ENCODE measurements at regions not wholly inside any gene's neighbourhood (a gene's known extent, or its start where the extent isn't known, plus 50 kb on each side); places are given as distances from the start of the nearest gene placed in this dataset.

- TF ChIP-seq EP300 (IDR thresholded peaks at IDR 0.05) (no peak), POLR2A (IDR thresholded peaks at IDR 0.05) (no peak), CTCF (IDR thresholded peaks at IDR 0.05) (no peak), POLR2AphosphoS5 (IDR thresholded peaks at IDR 0.05) (no peak)
- DNase-seq: no peak
- H3K4me3 ChIP-seq: no peak overlapping the region
- H3K9me3 ChIP-seq: peaks cover 0 to 9% (median 6%) of the 10 kb centered on the region in 4 donors
- H3K27ac ChIP-seq: no peak overlapping the region
- no peaks in the 10 kb centered on the region for H3K36me3 ChIP-seq
- H3K27me3 ChIP-seq: no peaks in the 10 kb centered on the region
- H3K4me1 ChIP-seq: no peaks in the 10 kb centered on the region
- 94 to 97% (median 96%) methylated on average over 17 of the region's 17 CpGs for WGBS, 5 donors
- intact Hi-C loops (cut with DNase I; ENCODE audit: low total_unique reads): no loop called here
These were observed 213.4 kb upstream of the UBE2E2 start for GRCh38 chr3:22989716-22990115.

- H3K27ac ChIP-seq: no peak overlapping the region
- H3K4me3 ChIP-seq: no peak overlapping the region
- intact Hi-C loops (cut with DNase I; ENCODE audit: low total_unique reads): no loop called here
- no peaks in the 10 kb centered on the region for H3K27me3 ChIP-seq
- H3K9me3 ChIP-seq: peaks cover 0 to 6% (median 2%) of the 10 kb centered on the region in 4 donors
- WGBS, 5 donors: 85 to 97% (median 96%) methylated on average over 27 to 44 of the region's 44 CpGs
- no peaks in the 10 kb centered on the region for H3K36me3 ChIP-seq
- no peak for TF ChIP-seq CTCF (IDR thresholded peaks at IDR 0.05)
- no peak for TF ChIP-seq POLR2AphosphoS5 (IDR thresholded peaks at IDR 0.05)
- TF ChIP-seq POLR2A (IDR thresholded peaks at IDR 0.05): no peak
- TF ChIP-seq EP300 (IDR thresholded peaks at IDR 0.05): no peak
- DNase-seq: no peak
- H3K4me1 ChIP-seq: no peaks in the 10 kb centered on the region
These were observed 212.6 kb upstream of the UBE2E2 start for GRCh38 chr3:22990291-22991200.

GRCh38 chr3:22994781-22995180 lies 208.3 kb upstream of the UBE2E2 start:
- intact Hi-C loops (cut with DNase I; ENCODE audit: low total_unique reads): no loop called here
- Histone ChIP-seq H3K4me3 (no peak overlapping the region), H3K4me1 (no peaks in the 10 kb centered on the region), H3K27ac (no peak overlapping the region), H3K27me3 (no peaks in the 10 kb centered on the region), H3K36me3 (no peaks in the 10 kb centered on the region), H3K9me3 (no peaks in the 10 kb centered on the region)
- DNase-seq: no peak
- TF ChIP-seq EP300 (IDR thresholded peaks at IDR 0.05) (no peak), POLR2A (IDR thresholded peaks at IDR 0.05) (no peak), POLR2AphosphoS5 (IDR thresholded peaks at IDR 0.05) (no peak), CTCF (IDR thresholded peaks at IDR 0.05) (no peak)
- 71 to 79% (median 78%) methylated on average over 2 of the region's 2 CpGs for WGBS, 5 donors

- no peak for DNase-seq
- WGBS, 5 donors: 45 to 74% (median 57%) methylated on average over 2 of the region's 2 CpGs
- no peaks in the 10 kb centered on the region for H3K4me1 ChIP-seq
- intact Hi-C loops (cut with DNase I; ENCODE audit: low total_unique reads): no loop called here
- no peak for TF ChIP-seq CTCF (IDR thresholded peaks at IDR 0.05)
- TF ChIP-seq POLR2A (IDR thresholded peaks at IDR 0.05): no peak
- no peak for TF ChIP-seq EP300 (IDR thresholded peaks at IDR 0.05)
- no peak for TF ChIP-seq POLR2AphosphoS5 (IDR thresholded peaks at IDR 0.05)
- H3K9me3 ChIP-seq: no peaks in the 10 kb centered on the region
- no peaks in the 10 kb centered on the region for H3K27me3 ChIP-seq
- H3K36me3 ChIP-seq: no peaks in the 10 kb centered on the region
- H3K27ac ChIP-seq: no peak overlapping the region
- no peak overlapping the region for H3K4me3 ChIP-seq
These were observed 206.1 kb upstream of the UBE2E2 start for GRCh38 chr3:22996920-22997571.

Data from stomach (tissue), 8 donors.